SU-DHL-6 (cell line): ENCODE measurements at regions not wholly inside any gene's neighbourhood (a gene's known extent, or its start where the extent isn't known, plus 50 kb on each side); places are given as distances from the start of the nearest gene placed in this dataset.

Experiments used
- H2AFZ ChIP-seq: fragments of 200-600 bp; sonication (generic); 2 replicates; pipeline ENCODE4 v1.6.1; 2014; ENCODE audit warnings: low read depth, mild to moderate bottlenecking, moderate library complexity, mixed read lengths, antibody characterized with exemption, low read length; ENCODE audit not compliant: severe bottlenecking
- H3F3A ChIP-seq: fragments of 200-600 bp; shearing (Covaris generic); 2 replicates; pipeline ENCODE4 v1.6.0; 2016; ENCODE audit warnings: antibody characterized with exemption, mild to moderate bottlenecking; ENCODE audit not compliant: insufficient read depth
- H3K27ac ChIP-seq: fragments of 200-600 bp; sonication (generic); 2 replicates; pipeline ENCODE4 v1.5.1; 2016; ENCODE audit warnings: low read depth, mild to moderate bottlenecking, low read length, moderate library complexity, mixed read lengths
- H3K27me3 ChIP-seq: fragments of 200-600 bp; sonication (generic), shearing (Covaris generic); 2 replicates; pipeline ENCODE4 v1.6.0; 2014; ENCODE audit warnings: mild to moderate bottlenecking, low read length
- H3K36me3 ChIP-seq: fragments of 200-600 bp; sonication (generic); 2 replicates; pipeline ENCODE4 v1.6.1; 2014; ENCODE audit warnings: mild to moderate bottlenecking, low read length, mixed read lengths
- H3K4me2 ChIP-seq: fragments of 300-600, 200-600 bp; shearing (Covaris generic), sonication (generic); 2 replicates; pipeline ENCODE4 v1.6.0; 2014; ENCODE audit warnings: low read length, low read depth, mild to moderate bottlenecking; ENCODE audit not compliant: poor library complexity, severe bottlenecking
- H3K4me3 ChIP-seq: fragments of 200-600 bp; sonication (generic); 2 replicates; pipeline ENCODE4 v1.5.1; 2014; ENCODE audit warnings: antibody characterized with exemption, low read length, mild to moderate bottlenecking, mixed read lengths; ENCODE audit not compliant: insufficient read depth, poor library complexity, severe bottlenecking
- H3K79me2 ChIP-seq: fragments of 200-600 bp; sonication (generic); 2 replicates; pipeline ENCODE4 v1.6.1; 2014; ENCODE audit warnings: mild to moderate bottlenecking, low read length, moderate library complexity; ENCODE audit not compliant: insufficient read depth
- H3K9ac ChIP-seq: fragments of 200-600 bp; sonication (generic); 2 replicates; pipeline ENCODE4 v1.7.0; 2014; ENCODE audit warnings: mild to moderate bottlenecking, low read length
- H3K9me2 ChIP-seq: fragments of 200-600 bp; sonication (generic); replicated peaks from 2 replicates; pipeline ENCODE4 v1.6.1; 2014; ENCODE audit warnings: low read length; ENCODE audit not compliant: insufficient read depth
- H3K9me3 ChIP-seq: fragments of 200-600 bp; sonication (generic); 2 replicates; pipeline ENCODE4 v1.6.1; 2014; ENCODE audit warnings: low read length, mixed read lengths; ENCODE audit not compliant: insufficient read depth
- H4K20me1 ChIP-seq: fragments of 200-600 bp; sonication (generic); 2 replicates; pipeline ENCODE4 v1.6.1; 2014; ENCODE audit warnings: low read depth, mild to moderate bottlenecking, antibody characterized with exemption, low read length, moderate library complexity, mixed read lengths
- CTCF ChIP-seq: fragments of 200-600 bp; sonication (generic); IDR thresholded peaks from one replicate; pipeline ENCODE4 v1.5.1; 2017; ENCODE audit warnings: antibody characterized with exemption, mild to moderate bottlenecking, low read length, moderate library complexity; ENCODE audit not compliant: insufficient read depth, poor library complexity, severe bottlenecking
- EZH2phosphoT487 ChIP-seq: fragments of 200-600 bp; sonication (generic), shearing (Covaris generic); conservative IDR thresholded peaks from 2 replicates; pipeline ENCODE4 v1.6.1; 2018; ENCODE audit warnings: mild to moderate bottlenecking, antibody characterized with exemption, low read length, moderate library complexity, mixed read lengths

- Histone ChIP-seq H3K27me3 (no peaks in the 10 kb centered on the region), H3K9me3 (no peaks in the 10 kb centered on the region), H3K9me2 (no peaks in the 10 kb centered on the region), H3K27ac (no peak overlapping the region), H4K20me1 (no peaks in the 10 kb centered on the region), H2AFZ (peak overlapping the region; percentile 7), H3K4me2 (no peak overlapping the region), H3K4me3 (no peak overlapping the region), H3K79me2 (no peaks in the 10 kb centered on the region), H3F3A (no peaks in the 10 kb centered on the region), H3K9ac (no peak overlapping the region), H3K36me3 (no peaks in the 10 kb centered on the region)
- TF ChIP-seq EZH2phosphoT487 (no peak), CTCF (no peak)
These were observed 1023.5 kb downstream of the PCDH17 start for GRCh38 chr13:58655086-58655485.

- Histone ChIP-seq H3K9me3 (no peaks in the 10 kb centered on the region), H3K27me3 (no peaks in the 10 kb centered on the region), H3K9ac (no peak overlapping the region), H3K9me2 (no peaks in the 10 kb centered on the region), H3F3A (no peaks in the 10 kb centered on the region), H3K27ac (no peak overlapping the region), H4K20me1 (no peaks in the 10 kb centered on the region), H3K4me3 (no peak overlapping the region), H2AFZ (peak overlapping the region; percentile 6), H3K36me3 (no peaks in the 10 kb centered on the region), H3K79me2 (no peaks in the 10 kb centered on the region), H3K4me2 (no peak overlapping the region)
- no peak for TF ChIP-seq EZH2phosphoT487
- TF ChIP-seq CTCF = no peak
These were observed 1029.3 kb downstream of the PCDH17 start for GRCh38 chr13:58660826-58661225.

- no peak for TF ChIP-seq CTCF
- TF ChIP-seq EZH2phosphoT487 = no peak
- H3K79me2 ChIP-seq = no peaks in the 10 kb centered on the region
- H3K4me3 ChIP-seq = no peak overlapping the region
- H4K20me1 ChIP-seq = no peaks in the 10 kb centered on the region
- H3K27ac ChIP-seq = no peak overlapping the region
- H3K9ac ChIP-seq = no peak overlapping the region
- H2AFZ ChIP-seq = no peak overlapping the region
- no peaks in the 10 kb centered on the region for H3K9me3 ChIP-seq
- H3K4me2 ChIP-seq = no peak overlapping the region
- H3K36me3 ChIP-seq = no peaks in the 10 kb centered on the region
- H3K27me3 ChIP-seq = no peaks in the 10 kb centered on the region
- H3K9me2 ChIP-seq = no peaks in the 10 kb centered on the region
- H3F3A ChIP-seq = no peaks in the 10 kb centered on the region
These were observed 1034.8 kb downstream of the PCDH17 start for GRCh38 chr13:58666331-58666730.

GRCh38 chr13:58667096-58667495 lies 1035.6 kb downstream of the PCDH17 start:
- Histone ChIP-seq H3K4me3 (no peak overlapping the region), H3K9me2 (no peaks in the 10 kb centered on the region), H3K79me2 (no peaks in the 10 kb centered on the region), H3K27me3 (no peaks in the 10 kb centered on the region), H2AFZ (no peak overlapping the region), H3K36me3 (no peaks in the 10 kb centered on the region), H3K9me3 (no peaks in the 10 kb centered on the region), H3F3A (no peaks in the 10 kb centered on the region), H3K4me2 (no peak overlapping the region), H3K9ac (no peak overlapping the region), H4K20me1 (no peaks in the 10 kb centered on the region), H3K27ac (no peak overlapping the region)
- TF ChIP-seq CTCF = no peak
- TF ChIP-seq EZH2phosphoT487 = no peak
